COLO668 (cell line): ENCODE measurements at regions not wholly inside any gene's neighbourhood (a gene's known extent, or its start where the extent isn't known, plus 50 kb on each side); places are given as distances from the start of the nearest gene placed in this dataset.
"Not testable (repeated sequence)": the region's sequence is repeated elsewhere in the genome, so short reads cannot be mapped to it uniquely, and the experiment has no call there.

ENCODE experiments used
- DNase-seq: peaks from one replicate; lab custom pipeline; 2025; ENCODE audit not compliant: unreplicated experiment; lab: John Stamatoyannopoulos, UW

- DNase-seq: no peak
Observed at GRCh38 chr3:144777906-144778305, 806.3 kb downstream of the DIPK2A start.

GRCh38 chr3:144791034-144791433 is 819.4 kb downstream of the DIPK2A start:
- DNase-seq: no peak

- no peak for DNase-seq
Observed at GRCh38 chr3:144801890-144802289, 830.3 kb downstream of the DIPK2A start.

- no peak for DNase-seq
Observed at GRCh38 chr3:144809380-144809779, 837.8 kb downstream of the DIPK2A start.

- no peak for DNase-seq
Observed at GRCh38 chr3:144810160-144810559, 838.5 kb downstream of the DIPK2A start.

GRCh38 chr3:144815655-144816054 is 844.0 kb downstream of the DIPK2A start:
- DNase-seq: no peak

DNA sequence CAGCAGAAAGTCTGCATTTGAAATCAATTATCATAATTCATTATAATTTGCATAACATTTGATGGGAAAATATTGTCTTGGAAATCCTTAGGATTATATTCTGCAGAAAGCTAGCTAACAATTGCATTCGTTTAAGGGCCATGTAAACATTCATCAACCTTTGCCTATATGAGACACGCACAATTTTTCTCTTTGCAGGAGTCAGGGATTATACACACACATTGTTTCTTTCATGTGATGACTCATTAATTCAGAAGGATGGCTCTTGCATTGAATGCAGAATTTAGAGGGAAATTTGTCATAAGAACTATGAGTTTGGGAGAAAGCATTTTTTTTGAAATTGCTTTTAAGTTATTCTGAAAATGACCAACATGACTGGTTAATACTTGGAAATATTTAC is 844.7 kb downstream of the DIPK2A start:
- DNase-seq: no peak

GRCh38 chr3:144818973-144819372 is 847.4 kb downstream of the DIPK2A start:
- DNase-seq: no peak

DNA sequence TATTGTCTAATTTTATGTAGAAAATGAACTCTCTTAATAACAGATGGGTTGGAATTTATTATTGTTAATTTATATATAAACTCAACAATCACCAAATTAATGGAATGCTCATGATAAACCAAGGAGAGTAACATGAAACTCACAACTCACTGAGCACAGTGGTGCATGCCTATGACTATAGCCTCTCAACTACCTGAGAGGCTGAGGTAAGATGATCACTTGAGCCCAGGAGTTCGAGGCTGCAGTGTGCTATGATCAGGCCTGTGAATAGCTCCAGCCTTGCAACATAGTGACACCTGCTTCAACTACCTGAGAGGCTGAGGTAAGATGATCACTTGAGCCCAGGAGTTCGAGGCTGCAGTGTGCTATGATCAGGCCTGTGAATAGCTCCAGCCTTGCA is 848.6 kb downstream of the DIPK2A start:
- DNase-seq: not testable (repeated sequence)

- no peak for DNase-seq
Observed at GRCh38 chr3:144820726-144821125, 849.1 kb downstream of the DIPK2A start.

DNA sequence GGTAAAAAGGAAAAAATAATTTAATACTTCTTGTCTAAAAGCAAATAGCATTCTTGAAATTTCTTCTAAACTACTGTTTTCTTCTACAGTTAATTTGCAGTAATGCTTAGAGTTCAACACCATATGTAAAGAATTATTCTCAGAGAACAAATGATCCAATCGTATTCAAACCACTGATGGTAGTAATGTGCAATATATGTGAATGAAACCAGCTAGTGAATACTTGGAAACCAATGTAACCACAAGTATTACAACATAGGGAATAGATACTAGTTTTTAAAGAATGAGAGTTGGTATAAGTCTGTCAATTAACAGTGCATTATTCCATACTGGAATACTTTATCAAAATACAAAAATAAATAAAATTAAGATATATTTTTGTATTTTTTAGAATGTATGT is 850.0 kb downstream of the DIPK2A start:
- DNase-seq: no peak

DNA sequence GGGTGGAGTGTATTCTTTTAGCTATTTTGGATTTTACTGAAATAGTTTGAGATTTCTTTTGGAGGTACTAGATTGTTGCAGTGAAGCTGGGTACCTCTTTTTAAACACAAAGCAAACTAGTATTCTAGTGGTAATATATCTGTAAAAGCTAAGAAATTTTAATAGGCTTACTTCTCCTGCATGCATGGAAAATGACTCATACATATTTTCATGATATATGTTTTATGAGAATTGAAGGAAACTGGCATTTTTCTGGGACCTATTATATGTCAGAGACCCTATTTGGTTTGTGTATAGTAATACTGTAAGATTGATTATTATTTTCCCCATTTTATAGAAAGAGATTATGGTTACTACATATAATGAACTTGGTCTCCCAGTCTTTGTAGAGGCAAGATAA is 851.0 kb downstream of the DIPK2A start:
- DNase-seq: no peak

GRCh38 chr3:144831955-144832716 is 860.5 kb downstream of the DIPK2A start:
- DNase-seq: no peak

GRCh38 chr3:144839991-144840390 is 868.4 kb downstream of the DIPK2A start:
- DNase-seq: no peak

- DNase-seq: no peak
Observed at GRCh38 chr3:144840866-144841265, 869.2 kb downstream of the DIPK2A start.

DNA sequence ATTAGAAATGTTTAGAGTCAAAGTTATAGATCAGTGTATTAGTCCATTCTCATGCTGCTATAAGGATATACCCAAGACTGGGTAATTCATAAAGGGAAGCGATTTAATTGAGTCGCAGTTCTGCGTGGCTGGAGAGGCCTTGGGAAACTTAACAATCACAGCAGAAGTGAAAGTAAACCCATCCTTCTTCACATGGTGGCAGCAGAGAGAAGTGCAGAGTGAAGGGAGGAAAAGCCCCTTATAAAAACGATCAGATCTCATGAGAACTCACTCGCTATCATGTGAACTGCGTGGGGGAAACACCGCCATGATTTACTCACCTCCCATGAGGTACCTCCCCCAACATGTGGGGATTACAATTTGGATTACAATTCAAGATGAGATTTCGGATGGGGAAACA is 871.5 kb downstream of the DIPK2A start:
- DNase-seq: no peak

- no peak for DNase-seq
Observed at GRCh38 chr3:144852999-144853398, 881.4 kb downstream of the DIPK2A start.

DNA sequence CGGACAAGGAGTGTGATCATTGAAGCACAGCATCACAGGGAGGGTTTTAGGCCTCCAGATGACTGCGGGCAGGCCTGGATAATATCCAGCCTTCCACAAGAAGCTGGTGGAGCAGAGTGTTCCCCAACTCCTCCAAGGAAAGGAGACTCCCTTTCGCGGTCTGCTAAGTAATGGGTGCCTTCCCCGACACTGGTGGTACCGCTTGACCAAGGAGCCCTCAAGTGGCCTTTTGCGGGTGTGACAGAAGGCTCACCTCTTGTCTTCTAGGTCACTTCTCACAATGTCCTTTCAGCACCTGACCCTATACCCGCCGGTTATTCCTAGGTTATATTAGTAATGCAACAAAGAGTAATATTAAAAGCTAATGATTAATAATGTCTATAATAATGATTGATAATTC is 882.4 kb downstream of the DIPK2A start:
- not testable (repeated sequence) for DNase-seq

DNA sequence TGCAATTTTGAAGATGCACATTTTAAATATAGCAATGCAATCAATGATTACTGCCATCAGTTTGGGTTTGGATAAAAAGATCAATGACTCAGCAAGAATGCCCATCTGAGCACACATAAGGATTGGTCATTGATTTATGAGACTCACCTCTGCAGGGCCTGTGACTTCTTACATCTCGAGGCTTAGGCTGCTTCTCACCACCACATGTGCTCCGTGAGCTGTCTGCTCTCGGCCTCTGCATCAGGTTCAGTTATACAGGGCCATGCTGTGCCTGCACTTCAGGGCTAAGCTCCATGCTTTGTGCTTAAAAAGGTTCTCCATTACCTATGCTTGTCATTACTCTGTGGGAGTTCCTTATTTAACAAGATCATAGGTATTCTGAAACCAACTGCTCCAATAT is 887.5 kb downstream of the DIPK2A start:
- DNase-seq: no peak

DNA sequence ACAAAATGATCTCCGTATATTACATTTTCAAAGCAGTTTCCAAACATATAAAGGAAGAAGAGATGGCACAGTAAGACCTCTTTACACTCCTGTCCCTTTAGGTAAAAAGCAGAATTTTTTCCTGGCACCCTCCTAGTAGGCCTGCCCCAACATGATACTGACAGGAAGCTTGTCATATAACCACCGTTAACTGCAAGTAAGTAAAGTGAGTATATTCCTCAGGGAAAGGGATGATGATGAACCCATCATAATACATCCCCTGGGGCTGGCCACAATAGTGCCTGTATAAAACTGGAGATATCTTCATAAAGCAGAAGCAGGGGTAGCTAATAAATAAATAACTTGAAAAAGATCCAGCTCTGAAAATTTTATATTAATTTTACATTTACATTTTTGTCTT is 893.0 kb downstream of the DIPK2A start:
- DNase-seq: no peak

DNA sequence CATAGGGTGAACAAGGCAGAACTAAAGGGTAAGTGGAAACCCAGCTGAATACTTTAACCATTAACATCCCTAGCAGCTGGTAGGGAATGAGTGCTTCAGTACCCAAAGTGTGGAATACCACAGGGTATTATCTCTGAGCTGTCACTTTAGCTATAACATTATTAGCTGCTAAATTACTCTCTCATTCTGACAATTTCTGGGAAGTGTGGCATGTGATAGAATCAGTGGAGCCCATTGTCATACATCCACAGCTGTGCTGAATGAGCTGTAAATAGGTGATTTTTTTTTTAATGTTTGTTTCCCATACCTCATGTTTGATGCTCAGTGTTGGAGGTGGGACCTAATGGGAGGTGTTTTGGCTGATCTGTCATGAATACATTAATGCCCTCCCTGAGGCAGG is 894.3 kb downstream of the DIPK2A start:
- no peak for DNase-seq

- DNase-seq: no peak
Observed at GRCh38 chr3:144866476-144866875, 894.9 kb downstream of the DIPK2A start.

GRCh38 chr3:144868506-144868905 is 896.9 kb downstream of the DIPK2A start:
- DNase-seq: no peak
